ENCODE measurements at regions not wholly inside any gene's neighbourhood (a gene's known extent, or its start where the extent isn't known, plus 50 kb on each side); places are given as distances from the start of the nearest gene placed in this dataset.

- TF ChIP-seq CTCF (conservative IDR thresholded peaks at IDR 0.05; ENCODE audit: low read length) (no peak), EZH2phosphoT487 (IDR thresholded peaks at IDR 0.05; ENCODE audit: borderline replicate concordance) (no peak)
Measured at GRCh38 chr4:59904331-59904730, 1295.8 kb upstream of the ADGRL3 start.
